HG02852 (cell line): ENCODE measurements at regions not wholly inside any gene's neighbourhood (a gene's known extent, or its start where the extent isn't known, plus 50 kb on each side); places are given as distances from the start of the nearest gene placed in this dataset.
"Not testable (repeated sequence)": the region's sequence is repeated elsewhere in the genome, so short reads cannot be mapped to it uniquely, and the experiment has no call there.

ENCODE experiments used
- ATAC-seq: cut with Tn5 transposase; IDR thresholded peaks from one replicate; pipeline ENCODE4 v1.9.1; 2021; ENCODE audit warnings: mild to moderate bottlenecking, moderate library complexity; ENCODE audit not compliant: unreplicated experiment

DNA sequence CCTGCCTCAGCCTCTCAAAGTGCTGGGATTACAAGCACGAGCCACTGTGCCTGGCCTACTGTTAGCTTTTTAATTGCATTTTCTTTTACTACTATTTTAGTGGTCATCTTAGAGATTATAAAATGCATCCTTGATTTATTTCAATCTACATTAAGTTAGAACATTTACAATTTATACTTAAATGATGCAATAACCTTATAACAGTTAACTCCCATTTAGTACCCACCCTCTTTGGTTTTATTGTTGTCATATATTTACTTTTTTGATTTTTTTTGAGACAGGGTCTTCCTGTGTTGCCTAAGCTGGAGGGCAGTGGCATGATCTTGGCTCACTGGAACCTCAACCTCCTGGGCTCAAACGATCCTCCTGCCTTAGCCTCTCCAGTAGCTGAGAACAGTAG, 77.3 kb downstream of the PPCDC start:
- no peak for ATAC-seq

DNA sequence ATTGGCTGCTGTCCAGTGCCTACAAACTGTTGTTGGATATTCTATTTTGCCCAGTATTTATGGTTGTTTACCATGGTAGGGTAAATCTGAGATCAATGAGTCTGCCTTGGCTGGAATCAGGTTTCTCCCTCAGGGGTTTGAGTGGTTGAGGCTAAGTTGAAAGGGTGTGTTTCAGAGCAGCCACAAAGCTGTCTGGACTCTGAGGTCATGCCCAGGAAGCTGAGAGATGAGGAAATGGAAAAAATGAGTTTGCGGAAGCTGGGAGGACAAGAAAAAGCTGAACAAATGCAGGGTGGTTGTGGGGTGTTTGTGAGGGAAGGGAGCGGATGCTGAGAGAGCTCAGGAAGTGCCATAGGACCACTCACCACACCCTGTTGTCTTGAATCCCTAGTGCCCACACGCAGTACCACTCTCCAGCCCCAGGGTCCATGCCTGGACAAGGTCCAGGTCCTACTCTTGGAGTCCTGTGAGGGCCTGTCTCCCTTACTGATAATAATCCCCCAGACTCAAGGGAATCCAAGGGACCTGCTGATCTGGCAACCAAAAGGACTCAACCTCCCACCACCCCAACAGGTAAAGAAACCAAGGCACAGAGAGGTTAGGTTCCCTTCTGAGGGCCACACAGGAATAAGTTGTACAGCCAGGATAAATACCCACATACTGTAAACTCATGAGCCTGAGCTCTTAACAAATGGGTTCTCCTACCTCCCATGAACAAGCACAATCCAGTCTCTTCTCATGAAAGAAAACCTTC, 81.6 kb downstream of the PPCDC start:
- ATAC-seq: no peak

DNA sequence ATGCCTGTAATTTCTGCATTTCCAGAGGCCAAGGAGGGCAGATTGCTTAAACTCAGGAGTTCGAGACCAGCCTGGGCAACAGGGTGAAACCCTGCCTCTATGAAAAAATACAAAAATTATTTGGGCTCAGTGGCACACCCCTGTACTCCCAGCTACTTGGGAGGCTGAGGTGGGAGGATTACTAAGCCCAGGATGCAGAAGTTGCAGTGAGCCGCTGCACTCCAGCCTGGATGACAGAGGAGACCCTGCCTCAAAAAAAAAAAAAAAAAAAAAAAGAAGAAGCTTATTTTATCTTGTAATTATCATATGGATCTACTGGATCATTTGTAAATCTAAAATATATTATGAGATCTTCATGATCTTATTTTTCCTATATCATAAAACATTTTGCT, 84.1 kb downstream of the PPCDC start:
- no peak for ATAC-seq

- ATAC-seq: no peak
Measured at GRCh38 chr15:75107908-75108838, 84.8 kb downstream of the PPCDC start.

DNA sequence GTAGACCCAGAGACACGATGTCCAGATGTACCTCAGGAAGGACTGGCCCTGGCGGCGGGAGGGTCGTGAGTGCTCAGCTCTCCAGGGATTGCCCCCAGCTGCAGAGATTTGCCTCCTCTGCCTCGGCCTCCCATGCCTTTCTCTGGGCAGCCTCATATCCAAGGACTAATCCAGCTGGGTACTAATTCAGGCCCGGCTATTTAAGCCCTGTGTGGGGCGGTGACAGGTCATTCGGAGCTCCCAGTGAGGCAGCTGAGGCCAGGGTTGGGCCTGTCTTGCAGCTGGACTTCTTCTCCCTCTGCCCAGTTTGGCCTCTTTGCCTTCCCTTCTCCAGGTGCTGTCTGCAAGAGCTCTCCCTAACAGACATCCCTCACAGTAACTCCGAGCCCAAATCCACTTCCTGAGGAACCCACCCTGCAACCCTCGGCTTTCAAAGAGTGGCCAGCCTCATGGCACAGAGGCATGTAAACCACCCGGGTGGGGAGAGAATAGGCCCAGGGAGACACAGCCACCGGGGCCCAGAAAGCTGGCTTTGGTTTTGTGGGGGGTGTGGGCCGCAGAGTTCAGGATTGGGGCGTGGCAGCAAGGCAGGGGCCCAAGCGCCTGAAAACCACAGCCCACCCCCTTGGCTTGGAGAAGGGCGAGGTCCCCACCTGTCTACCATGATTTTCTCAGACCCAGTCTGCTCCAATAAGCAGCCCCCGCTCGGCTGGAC, 85.8 kb downstream of the PPCDC start:
- ATAC-seq: no peak

GRCh38 chr15:75109736-75110130, 86.3 kb downstream of the PPCDC start:
- ATAC-seq: no peak

DNA sequence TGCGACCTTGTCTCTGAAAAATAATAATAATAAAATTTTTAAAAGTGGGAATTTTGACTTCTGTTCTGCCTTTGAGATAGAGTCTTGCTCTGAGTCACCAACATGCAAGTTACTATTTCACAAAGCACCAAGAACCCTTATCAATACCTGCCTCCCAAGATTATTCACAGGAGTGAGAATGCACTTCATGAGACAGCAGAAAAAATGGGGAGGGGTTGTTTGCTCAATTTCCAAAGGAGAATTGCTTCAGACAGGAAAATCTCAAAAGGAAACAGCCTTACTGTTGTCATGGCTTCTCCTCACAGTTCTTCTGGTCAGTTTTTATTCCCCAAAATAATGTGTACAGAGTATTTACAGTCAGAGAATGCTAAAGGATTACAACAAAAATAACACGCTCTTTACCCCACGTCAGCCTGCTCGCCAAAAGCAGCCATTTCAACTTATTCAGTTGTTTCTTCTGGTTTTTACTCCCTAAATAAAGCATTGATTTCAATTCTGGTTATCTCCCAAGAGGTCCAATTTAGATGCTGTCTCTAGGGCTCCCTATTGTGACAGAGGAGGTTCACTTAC, 89.0 kb downstream of the PPCDC start:
- no peak for ATAC-seq

GRCh38 chr15:75112848-75113492, 88.7 kb upstream of the C15orf39 start:
- peak; percentile 57 for ATAC-seq

DNA sequence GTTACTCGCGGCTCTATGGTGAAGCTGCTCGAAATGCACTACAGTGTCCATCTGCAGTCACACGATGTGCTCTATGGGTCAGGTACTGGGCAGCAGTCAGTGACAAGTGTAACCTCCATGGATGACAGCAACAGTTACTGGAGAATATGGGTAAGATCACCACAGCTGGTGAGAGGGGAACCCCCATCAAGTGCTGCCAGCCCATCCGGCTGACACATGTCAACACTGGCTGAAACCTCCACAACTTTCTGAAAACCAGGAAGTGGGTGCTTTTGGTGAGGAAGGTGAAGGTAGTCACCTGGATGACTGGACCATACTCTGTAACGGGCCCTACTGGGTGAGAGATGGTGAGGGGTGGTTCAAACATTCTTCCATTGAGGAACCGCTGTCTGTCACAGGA, 87.4 kb upstream of the C15orf39 start:
- no peak for ATAC-seq

- no peak for ATAC-seq
Measured at GRCh38 chr15:75114796-75115195, 86.9 kb upstream of the C15orf39 start.

DNA sequence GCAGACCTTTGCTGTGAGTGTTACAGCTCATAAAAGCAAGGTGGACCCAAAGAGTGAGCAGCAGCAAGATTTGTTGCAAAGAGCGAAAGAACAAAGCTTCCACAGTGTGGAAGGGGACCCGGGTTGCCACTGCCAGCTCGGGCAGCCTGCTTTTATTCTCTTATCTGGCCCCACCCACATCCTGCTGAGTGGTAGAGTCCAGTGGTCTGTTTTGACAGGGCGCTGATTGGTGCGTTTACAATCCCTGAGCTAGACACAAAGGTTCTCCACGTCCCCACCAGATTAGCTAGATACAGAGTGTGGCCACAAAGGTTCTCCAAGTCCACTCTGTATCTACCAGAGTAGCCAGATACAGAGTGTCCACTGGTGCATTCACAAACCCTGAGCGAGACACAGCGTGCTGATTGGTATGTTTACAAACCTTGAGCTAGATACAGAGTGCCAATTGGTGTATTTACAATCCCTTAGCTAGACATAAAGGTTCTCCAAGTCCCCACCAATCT, 86.2 kb upstream of the C15orf39 start:
- not testable (repeated sequence) for ATAC-seq

DNA sequence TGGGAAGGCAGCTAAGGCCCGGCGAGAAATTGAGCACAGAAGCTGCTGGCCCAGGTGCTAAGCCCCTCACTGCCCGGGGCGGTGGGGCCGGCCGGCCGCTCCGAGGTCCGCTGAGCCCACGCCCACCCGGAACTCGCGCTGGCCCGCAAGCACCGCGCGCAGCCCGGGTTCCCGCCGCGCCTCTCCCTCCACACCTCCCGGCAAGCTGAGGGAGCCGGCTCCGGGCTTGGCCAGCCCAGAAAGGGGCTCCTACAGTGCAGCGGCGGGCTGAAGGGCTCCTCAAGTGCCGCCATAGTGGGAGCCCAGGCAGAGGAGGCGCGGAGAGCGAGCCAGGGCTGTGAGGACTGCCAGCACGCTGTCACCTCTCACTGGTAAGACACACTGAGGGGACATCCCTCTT, 85.5 kb upstream of the C15orf39 start:
- not testable (repeated sequence) for ATAC-seq

- ATAC-seq: no peak
Measured at GRCh38 chr15:75117993-75118392, 83.7 kb upstream of the C15orf39 start.

DNA sequence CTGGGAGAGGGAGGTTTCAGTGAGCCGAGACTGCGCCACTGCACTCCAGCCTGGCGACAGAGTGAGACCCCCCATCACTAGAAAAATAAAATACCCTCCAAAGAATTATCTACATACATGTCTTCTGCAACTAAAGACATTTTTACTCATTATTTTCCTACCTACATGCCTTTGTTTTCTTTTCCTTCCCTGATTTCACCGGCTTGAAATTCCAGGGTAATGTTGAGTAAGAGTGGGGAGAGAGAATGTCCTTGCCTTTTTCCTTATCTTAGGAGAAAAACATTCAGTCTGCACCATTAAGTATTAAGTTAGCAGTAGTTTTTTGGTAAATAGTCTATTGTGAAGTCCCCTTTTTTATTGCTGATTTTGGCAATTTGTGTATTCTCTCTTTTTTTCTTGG, 82.4 kb upstream of the C15orf39 start:
- not testable (repeated sequence) for ATAC-seq

GRCh38 chr15:75121491-75121890, 80.2 kb upstream of the C15orf39 start:
- ATAC-seq: no peak

DNA sequence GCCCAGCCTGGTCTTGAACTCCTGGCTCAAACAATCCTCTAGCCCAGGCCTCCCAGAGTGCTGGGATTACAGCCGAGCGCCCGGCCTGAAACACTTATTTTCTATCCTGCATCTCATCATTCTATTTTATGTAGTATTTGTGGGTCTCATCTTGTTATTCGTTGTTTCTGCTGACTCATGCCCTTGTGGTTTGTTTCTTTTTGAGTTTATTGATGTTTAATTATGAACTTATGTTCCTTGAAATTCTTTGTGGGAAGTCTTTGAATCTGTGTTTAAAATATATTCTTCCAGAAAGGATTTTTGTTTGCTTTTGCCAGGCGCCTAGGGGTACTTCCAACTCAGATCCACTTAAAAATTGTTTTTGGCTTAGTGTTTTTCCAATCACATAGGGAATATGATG, 78.3 kb upstream of the C15orf39 start:
- ATAC-seq: no peak

DNA sequence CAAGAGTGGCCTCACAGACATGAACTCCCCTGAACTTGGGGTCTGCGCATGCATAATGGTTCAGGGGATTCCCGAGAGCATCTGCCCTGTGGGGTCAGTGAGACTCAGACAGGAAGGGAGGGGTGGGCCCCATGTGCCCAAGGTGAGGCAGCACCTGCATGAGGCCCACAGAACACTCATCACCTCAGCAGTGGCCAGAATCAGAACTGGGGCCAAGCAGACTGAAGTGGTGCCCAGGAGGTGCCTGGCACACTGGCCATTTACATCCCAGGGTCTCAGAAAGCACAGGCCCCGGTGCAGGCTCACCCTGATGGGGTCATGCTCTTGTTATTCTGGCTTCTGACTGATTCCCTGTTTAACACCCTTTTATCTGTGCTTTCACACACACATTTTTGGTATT, 77.4 kb upstream of the C15orf39 start:
- ATAC-seq: not testable (repeated sequence)

- ATAC-seq: no peak
Measured at GRCh38 chr15:75125935-75126334, 75.7 kb upstream of the C15orf39 start.

- no peak for ATAC-seq
Measured at GRCh38 chr15:75126864-75127580, 74.7 kb upstream of the C15orf39 start.

DNA sequence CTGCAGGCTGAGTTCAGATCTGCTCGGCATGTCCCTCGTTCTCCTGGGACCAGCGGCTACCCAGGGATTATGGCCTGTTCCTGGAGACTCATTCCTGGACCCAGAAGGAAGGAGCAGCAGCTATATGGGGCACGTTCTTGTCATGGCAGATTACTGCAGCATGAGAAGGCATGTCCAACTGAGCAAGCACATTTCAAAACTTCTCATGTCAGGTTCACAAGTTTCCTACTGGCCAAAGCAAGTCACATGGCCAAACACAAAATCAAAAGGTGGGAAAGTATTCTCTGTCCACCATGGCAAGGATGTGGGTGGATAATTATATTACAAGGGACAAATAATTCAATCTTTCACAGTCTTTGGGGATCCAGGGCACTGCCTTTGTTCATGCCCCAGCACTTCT, 71.9 kb upstream of the C15orf39 start:
- ATAC-seq: no peak
